Sigmoid colon (tissue), 6 donors: ENCODE measurements at regions not wholly inside any gene's neighbourhood (a gene's known extent, or its start where the extent isn't known, plus 50 kb on each side); places are given as distances from the start of the nearest gene placed in this dataset.

ENCODE experiments used
- DNase-seq: peaks from one replicate; pipeline ENCODE4 v3.0.0-alpha.2; 2019
- H3K27ac ChIP-seq, 4 donors: fragments of 200-600 bp; sonication (generic); one replicate each; pipeline ENCODE4 v1.5.1; 2016 to 2019; ENCODE audit warnings: mild to moderate bottlenecking in 1 of 4
- H3K27me3 ChIP-seq, 3 donors: fragments of 200-600 bp; sonication (generic); one replicate each; pipeline ENCODE4 v1.5.1; 2019; ENCODE audit warnings: mild to moderate bottlenecking in 1 of 3
- H3K36me3 ChIP-seq, 4 donors: fragments of 200-600 bp; sonication (generic); one replicate each; pipeline ENCODE4 v1.5.1; 2016 to 2019
- H3K4me1 ChIP-seq, 4 donors: fragments of 200-600 bp; sonication (generic); one replicate each; pipeline ENCODE4 v1.5.1; 2017 to 2019
- H3K4me3 ChIP-seq, 4 donors: fragments of 200-600 bp; sonication (generic); one replicate each; pipeline ENCODE4 v1.5.1; 2017 to 2019; ENCODE audit warnings: mild to moderate bottlenecking in 2 of 4, moderate library complexity in 1 of 4
- H3K9me3 ChIP-seq, 4 donors: fragments of 200-600 bp in 3 of 4; sonication (generic) in 3 of 4; one replicate each; pipeline versions ENCODE4 v1.5.1 to v1.6.1; 2013 to 2019
- CTCF ChIP-seq, 4 experiments: fragments of 450-650 bp in 3 of 4; fragments of 200-600 bp in 1 of 4; IDR thresholded peaks; one replicate each; pipeline ENCODE4 v1.5.1; 2016 to 2019; ENCODE audit warnings: antibody characterized with exemption in 4 of 4, mild to moderate bottlenecking in 3 of 4, moderate library complexity in 2 of 4
- EP300 ChIP-seq, 4 donors: sonication (generic); formaldehyde crosslinking; IDR thresholded peaks; one replicate each; pipeline ENCODE4 v1.6.1; 2017; ENCODE audit warnings: antibody characterized with exemption in 4 of 4
- POLR2A ChIP-seq, 2 donors: fragments of 450-650 bp; IDR thresholded peaks; one replicate each; pipeline ENCODE4 v1.6.1; 2016; ENCODE audit warnings: antibody characterized with exemption in 2 of 2, mild to moderate bottlenecking in 2 of 2, moderate library complexity in 2 of 2
- POLR2AphosphoS5 ChIP-seq, 4 donors: sonication (generic); formaldehyde crosslinking; IDR thresholded peaks; one replicate each; pipeline ENCODE4 v1.6.1; 2017; ENCODE audit warnings: antibody characterized with exemption in 4 of 4
- WGBS, 2 donors: extraction: QIAGEN DNeasy Blood & Tissue Kit; methylation state at CpG; one replicate each; pipeline ENCODE4 v1.1.7; 2013; 5-methylcytosine and 5-hydroxymethylcytosine counted together
- intact Hi-C: fragments of 100-400 bp; cut with DNase I; formaldehyde crosslinking; loops from one replicate; pipeline ENCODE4 v1.15.1; 2023
- donor health status: healthy with polysubstance abuse.
- donor health status: healthy.

GRCh38 chr5:124303366-124303765, 443.1 kb downstream of the ZNF608 start:
- no peaks in the 10 kb centered on the region for H3K9me3 ChIP-seq
- TF ChIP-seq POLR2AphosphoS5 (IDR thresholded peaks at IDR 0.05) (no peak), EP300 (IDR thresholded peaks at IDR 0.05) (no peak), POLR2A (IDR thresholded peaks at IDR 0.05) (no peak), CTCF (IDR thresholded peaks at IDR 0.05) (no peak)
- intact Hi-C loops = no loop called here
- 92 to 97% methylated on average over 1 of the region's 1 CpG for WGBS, 2 donors
- no peak overlapping the region for H3K4me3 ChIP-seq
- DNase-seq = no peak
- no peaks in the 10 kb centered on the region for H3K36me3 ChIP-seq
- H3K4me1 ChIP-seq = peaks cover 0 to 27% (median 19%) of the 10 kb centered on the region in 4 donors
- H3K27ac ChIP-seq = peak overlapping the region in 1 of 4 donors; percentile 70
- H3K27me3 ChIP-seq = no peaks in the 10 kb centered on the region

- DNase-seq = no peak
- H3K27ac ChIP-seq = peak overlapping the region; percentile 25 to 70 (median 50)
- H3K9me3 ChIP-seq = no peaks in the 10 kb centered on the region
- TF ChIP-seq EP300 (IDR thresholded peaks at IDR 0.05) (no peak), POLR2AphosphoS5 (IDR thresholded peaks at IDR 0.05) (peak in 3 of 4 donors; percentile 42 to 47 (median 44))
- no peaks in the 10 kb centered on the region for H3K36me3 ChIP-seq
- peaks cover 0 to 34% (median 24%) of the 10 kb centered on the region in 4 donors for H3K4me1 ChIP-seq
- intact Hi-C loops = no loop called here
- WGBS, 2 donors = 40 to 72% methylated on average over 2 of the region's 2 CpGs
- H3K27me3 ChIP-seq = no peaks in the 10 kb centered on the region
- no peak overlapping the region for H3K4me3 ChIP-seq
These were observed 443.9 kb downstream of the ZNF608 start for GRCh38 chr5:124302533-124302932.

DNA sequence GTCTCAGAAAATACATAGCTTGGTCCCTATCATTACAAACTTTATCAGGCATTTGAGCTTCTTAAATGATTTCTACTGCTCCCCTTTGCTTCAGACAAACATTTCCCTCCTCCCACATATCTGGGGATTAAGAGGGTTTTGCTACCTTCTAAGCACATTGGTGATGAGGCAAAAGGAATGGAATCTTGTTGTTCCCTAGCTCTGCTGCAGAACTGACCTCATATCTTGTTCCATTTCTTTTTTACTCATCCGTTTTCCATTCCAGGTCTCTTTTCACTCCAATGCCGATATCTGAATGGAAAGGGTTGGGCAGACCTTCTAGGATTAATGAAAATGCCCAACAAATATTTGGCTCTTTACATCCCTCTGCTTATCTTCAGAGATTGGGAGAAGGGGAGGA, 444.6 kb downstream of the ZNF608 start:
- Histone ChIP-seq H3K4me3 (no peak overlapping the region), H3K27me3 (no peaks in the 10 kb centered on the region), H3K36me3 (no peaks in the 10 kb centered on the region), H3K9me3 (no peaks in the 10 kb centered on the region), H3K27ac (peak overlapping the region; percentile 25 to 70 (median 50)), H3K4me1 (peaks cover 0 to 34% (median 24%) of the 10 kb centered on the region in 4 donors)
- intact Hi-C loops = no loop called here
- WGBS, 2 donors = 87 to 88% methylated on average over 2 of the region's 2 CpGs
- TF ChIP-seq POLR2A (IDR thresholded peaks at IDR 0.05) (no peak), EP300 (IDR thresholded peaks at IDR 0.05) (no peak), POLR2AphosphoS5 (IDR thresholded peaks at IDR 0.05) (no peak), CTCF (IDR thresholded peaks at IDR 0.05) (no peak)
- no peak for DNase-seq

DNA sequence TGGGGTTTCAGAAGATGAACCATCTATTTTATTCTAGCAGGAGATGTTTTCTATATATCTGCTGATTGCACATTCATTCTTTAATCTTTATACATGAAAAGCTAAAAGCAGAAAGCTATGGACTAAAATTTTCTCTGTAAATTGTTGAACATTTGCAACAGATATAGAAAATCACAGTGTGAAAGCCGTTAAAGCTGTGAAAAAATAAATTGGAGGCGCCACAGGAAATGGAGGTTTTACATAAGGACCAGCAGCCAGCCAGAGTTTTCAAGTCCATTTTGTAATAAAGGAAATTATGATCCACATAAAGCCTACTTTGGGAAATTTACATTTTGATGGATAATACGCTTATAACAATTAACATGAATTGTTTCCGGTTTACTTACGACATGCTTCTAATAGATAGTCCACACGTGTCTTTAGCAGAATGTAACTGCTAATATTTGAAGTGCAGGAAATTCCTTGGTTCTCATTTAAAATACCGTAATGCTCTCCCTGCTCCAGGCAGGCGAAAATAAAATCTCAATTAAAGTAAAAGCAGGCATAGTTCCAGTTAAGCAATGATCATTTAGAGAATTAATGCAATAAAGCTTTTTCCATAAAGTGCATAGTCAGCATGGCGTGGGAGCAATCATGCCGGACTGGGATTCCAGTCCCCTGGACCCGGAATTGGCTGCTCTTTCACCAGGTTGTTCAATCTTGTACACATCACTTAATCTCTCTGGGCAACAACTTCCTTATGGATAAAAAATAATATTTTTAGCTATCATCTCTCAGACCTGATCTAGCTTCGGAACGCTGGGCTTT, 445.4 kb downstream of the ZNF608 start:
- H3K9me3 ChIP-seq = no peaks in the 10 kb centered on the region
- peak overlapping the region in 2 of 4 donors; percentile 62 to 70 for H3K27ac ChIP-seq
- DNase-seq = no peak
- peaks cover 0 to 34% (median 24%) of the 10 kb centered on the region in 4 donors for H3K4me1 ChIP-seq
- intact Hi-C loops = no loop called here
- no peak overlapping the region for H3K4me3 ChIP-seq
- TF ChIP-seq POLR2A (IDR thresholded peaks at IDR 0.05) (no peak), EP300 (IDR thresholded peaks at IDR 0.05) (no peak), CTCF (IDR thresholded peaks at IDR 0.05) (no peak), POLR2AphosphoS5 (IDR thresholded peaks at IDR 0.05) (no peak)
- no peaks in the 10 kb centered on the region for H3K27me3 ChIP-seq
- no peaks in the 10 kb centered on the region for H3K36me3 ChIP-seq
- 86 to 95% methylated on average over 13 of the region's 13 CpGs for WGBS, 2 donors

- DNase-seq = no peak
- 45 to 47% methylated on average over 3 of the region's 3 CpGs for WGBS, 2 donors
- Histone ChIP-seq H3K9me3 (no peaks in the 10 kb centered on the region), H3K4me3 (no peak overlapping the region), H3K27ac (peak overlapping the region in 1 of 4 donors; percentile 36), H3K27me3 (no peaks in the 10 kb centered on the region), H3K36me3 (no peaks in the 10 kb centered on the region), H3K4me1 (peaks cover 0 to 24% (median 20%) of the 10 kb centered on the region in 4 donors)
- no peak for TF ChIP-seq EP300 (IDR thresholded peaks at IDR 0.05)
- TF ChIP-seq POLR2A (IDR thresholded peaks at IDR 0.05) = no peak
- no peak for TF ChIP-seq POLR2AphosphoS5 (IDR thresholded peaks at IDR 0.05)
- no peak for TF ChIP-seq CTCF (IDR thresholded peaks at IDR 0.05)
- intact Hi-C loops = no loop called here
These were observed 448.6 kb downstream of the ZNF608 start for GRCh38 chr5:124297826-124298225.
